HEK293 (cell line): ENCODE measurements at regions not wholly inside any gene's neighbourhood (a gene's known extent, or its start where the extent isn't known, plus 50 kb on each side); places are given as distances from the start of the nearest gene placed in this dataset.

Experiments used
- CTCF ChIA-PET: fragments of 350-600 bp; formaldehyde crosslinking; extraction: SDS; loops from one replicate; lab custom pipeline; 2021; ENCODE audit warnings: antibody characterized with exemption; lab: Yijun Ruan, JAX
- POLR2A ChIA-PET: fragments of 300-600 bp; formaldehyde crosslinking; extraction: SDS; loops from one replicate; lab custom pipeline; 2020; ENCODE audit warnings: antibody characterized with exemption, inconsistent platforms; lab: Yijun Ruan, JAX
- H3K27ac ChIP-seq: fragments of 200-500 bp; sonication (Bioruptor generic); 2 replicates; pipeline ENCODE4 v1.5.1; 2014; ENCODE audit warnings: low read depth, low read length, control low read depth, inconsistent platforms; ENCODE audit errors: extremely low read depth
- H3K36me3 ChIP-seq, 2 experiments: fragments of 200-500 bp in 1 of 2; sonication (Bioruptor generic) in 1 of 2; 1 replicate in 1 of 2; 2 replicates in 1 of 2; pipeline ENCODE4 v1.5.1; 2014 to 2017; ENCODE audit warnings: inconsistent platforms in 2 of 2, low read length in 2 of 2; ENCODE audit not compliant: control insufficient read depth in 2 of 2, insufficient read depth in 1 of 2
- H3K4me1 ChIP-seq: fragments of 200-500 bp; sonication (Bioruptor generic); 2 replicates; pipeline ENCODE4 v1.5.1; 2014; ENCODE audit warnings: mild to moderate bottlenecking, low read length, inconsistent platforms; ENCODE audit not compliant: control insufficient read depth, insufficient read depth
- H3K4me3 ChIP-seq: 2 replicates; pipeline ENCODE4 v1.5.1; 2011; ENCODE audit warnings: low read depth, mild to moderate bottlenecking, control low read depth, low read length, moderate library complexity
- H3K9me3 ChIP-seq: fragments of 200-500 bp; sonication (Bioruptor generic); 2 replicates; pipeline ENCODE4 v1.5.1; 2014; ENCODE audit warnings: low read depth, low read length, inconsistent platforms; ENCODE audit not compliant: control insufficient read depth, insufficient read depth
- GLIS2 ChIP-seq: fragments of 450-650 bp; formaldehyde crosslinking; IDR thresholded peaks from 2 replicates; pipeline ENCODE4 v1.5.1; 2016; ENCODE audit warnings: missing biosample characterization, missing genetic modification characterization
- HOXC10 ChIP-seq: sonication (generic); formaldehyde crosslinking; IDR thresholded peaks from 2 replicates; pipeline ENCODE4 v1.8.1; 2023; ENCODE audit warnings: mild to moderate bottlenecking, missing genetic modification reagents
- MEIS1 ChIP-seq: sonication (generic); formaldehyde crosslinking; IDR thresholded peaks from 2 replicates; pipeline ENCODE4 v1.8.1; 2022; ENCODE audit warnings: missing genetic modification reagents, mild to moderate bottlenecking, borderline replicate concordance
- ZBTB1 ChIP-seq: fragments of 450-650 bp; formaldehyde crosslinking; IDR thresholded peaks from 2 replicates; pipeline ENCODE4 v1.5.1; 2016; ENCODE audit warnings: missing biosample characterization, missing genetic modification characterization
- ZFHX2 ChIP-seq: fragments of 450-650 bp; formaldehyde crosslinking; conservative IDR thresholded peaks from 2 replicates; pipeline ENCODE4 v1.5.1; 2016; ENCODE audit warnings: missing biosample characterization, missing genetic modification characterization
- ZFP69B ChIP-seq: fragments of 450-650 bp; formaldehyde crosslinking; IDR thresholded peaks from 2 replicates; pipeline ENCODE4 v1.5.1; 2016; ENCODE audit warnings: missing biosample characterization, missing genetic modification characterization
- ZNF114 ChIP-seq: fragments of 450-650 bp; formaldehyde crosslinking; IDR thresholded peaks from 2 replicates; pipeline ENCODE4 v1.5.0; 2017; ENCODE audit warnings: missing biosample characterization, missing genetic modification characterization
- ZNF138 ChIP-seq: fragments of 450-650 bp; formaldehyde crosslinking; IDR thresholded peaks from 2 replicates; pipeline ENCODE4 v1.5.1; 2016; ENCODE audit warnings: missing biosample characterization, missing genetic modification characterization, borderline replicate concordance
- ZNF140 ChIP-seq: fragments of 450-650 bp; formaldehyde crosslinking; IDR thresholded peaks from 2 replicates; pipeline ENCODE4 v1.5.1; 2016; ENCODE audit warnings: missing biosample characterization, missing genetic modification characterization
- ZNF175 ChIP-seq: fragments of 450-650 bp; formaldehyde crosslinking; IDR thresholded peaks from 2 replicates; pipeline ENCODE4 v1.5.1; 2016; ENCODE audit warnings: missing biosample characterization, missing genetic modification characterization
- ZNF24 ChIP-seq: fragments of 450-650 bp; formaldehyde crosslinking; IDR thresholded peaks from 2 replicates; pipeline ENCODE4 v1.5.1; 2016; ENCODE audit warnings: missing biosample characterization, missing genetic modification characterization
- ZNF248 ChIP-seq: fragments of 450-650 bp; formaldehyde crosslinking; IDR thresholded peaks from 2 replicates; pipeline ENCODE4 v1.5.1; 2017; ENCODE audit warnings: missing biosample characterization, missing genetic modification characterization
- ZNF324 ChIP-seq: fragments of 450-650 bp; formaldehyde crosslinking; IDR thresholded peaks from 2 replicates; pipeline ENCODE4 v1.5.1; 2016; ENCODE audit warnings: missing biosample characterization, missing genetic modification characterization
- ZNF423 ChIP-seq: fragments of 450-650 bp; formaldehyde crosslinking; IDR thresholded peaks from 2 replicates; pipeline ENCODE4 v1.5.1; 2016; ENCODE audit warnings: missing biosample characterization, missing genetic modification characterization
- ZNF48 ChIP-seq: fragments of 450-650 bp; formaldehyde crosslinking; IDR thresholded peaks from 2 replicates; pipeline ENCODE4 v1.5.1; 2016; ENCODE audit warnings: missing biosample characterization, missing genetic modification characterization
- ZNF501 ChIP-seq: fragments of 450-650 bp; formaldehyde crosslinking; IDR thresholded peaks from 2 replicates; pipeline ENCODE4 v1.5.1; 2016; ENCODE audit warnings: missing biosample characterization, missing genetic modification characterization
- ZNF580 ChIP-seq: fragments of 450-650 bp; formaldehyde crosslinking; IDR thresholded peaks from 2 replicates; pipeline ENCODE4 v1.5.1; 2016; ENCODE audit warnings: missing biosample characterization, missing genetic modification characterization
- ZNF585B ChIP-seq: fragments of 450-650 bp; formaldehyde crosslinking; IDR thresholded peaks from 2 replicates; pipeline ENCODE4 v1.5.1; 2016; ENCODE audit warnings: missing biosample characterization, missing genetic modification characterization
- ZNF660 ChIP-seq: fragments of 450-650 bp; IDR thresholded peaks from 2 replicates; pipeline ENCODE4 v1.5.1; 2018; ENCODE audit warnings: missing biosample characterization, mild to moderate bottlenecking, missing genetic modification characterization
- TF ChIP-seq, protein P1 (sequence below): fragments of 450-650 bp; formaldehyde crosslinking; IDR thresholded peaks from 2 replicates; pipeline ENCODE4 v1.5.1; 2017; ENCODE audit warnings: missing biosample characterization, missing genetic modification characterization
- TF ChIP-seq, protein P2 (sequence below): fragments of 450-650 bp; IDR thresholded peaks from 2 replicates; pipeline ENCODE4 v1.5.1; 2018; ENCODE audit warnings: missing biosample characterization, missing genetic modification characterization
- TF ChIP-seq, protein P3 (sequence below): fragments of 450-650 bp; formaldehyde crosslinking; IDR thresholded peaks from 2 replicates; pipeline ENCODE4 v1.5.1; 2016; ENCODE audit warnings: missing biosample characterization, missing genetic modification characterization, borderline replicate concordance
- TF ChIP-seq, protein P4 (sequence below): fragments of 450-650 bp; formaldehyde crosslinking; IDR thresholded peaks from 2 replicates; pipeline ENCODE4 v1.5.1; 2016; ENCODE audit warnings: missing biosample characterization, missing genetic modification characterization

GRCh38 chr17:72465191-72466024, 344.6 kb downstream of the SOX9 start:
- peak overlapping the region; percentile 25; the same call in 1 of the 2 replicates for H3K27ac ChIP-seq
- H3K9me3 ChIP-seq: no peaks in the 10 kb centered on the region
- H3K4me3 ChIP-seq: peak overlapping the region; percentile 15
- H3K4me1 ChIP-seq: peaks cover 11% of the 10 kb centered on the region
- no peaks in the 10 kb centered on the region for H3K36me3 ChIP-seq
- ChIA-PET CTCF (interaction anchor here (0.6 to 2.6 kb wide), 3 partner anchors 92 to 1811 kb away, joined by 4 to 7 read pairs (median 4); no protein-coding TSS in a partner anchor), POLR2A (interaction anchor here (3.4 kb wide), 1 partner anchor 344 kb away, joined by 16 read pairs; the partner anchor contains the start of gene SOX9)
- TF ChIP-seq ZNF140 (tag by site-specific recombination): no peak
- TF ChIP-seq ZNF48: no peak
- TF ChIP-seq ZBTB1 (tag by site-specific recombination): no peak
- peak; percentile 93 for TF ChIP-seq ZNF423
- TF ChIP-seq MEIS1 (CRISPR knock-in tag): no peak
- no peak for TF ChIP-seq ZNF585B (tag by site-specific recombination)
- no peak for TF ChIP-seq ZNF501
- TF ChIP-seq GLIS2 (tag by site-specific recombination): peak; percentile 59; the same call in 1 of the 2 replicates
- TF ChIP-seq ZNF580: no peak
- no peak for TF ChIP-seq ZNF248
- TF ChIP-seq ZFHX2 (tag by site-specific recombination): no peak
- TF ChIP-seq, protein P1, sequence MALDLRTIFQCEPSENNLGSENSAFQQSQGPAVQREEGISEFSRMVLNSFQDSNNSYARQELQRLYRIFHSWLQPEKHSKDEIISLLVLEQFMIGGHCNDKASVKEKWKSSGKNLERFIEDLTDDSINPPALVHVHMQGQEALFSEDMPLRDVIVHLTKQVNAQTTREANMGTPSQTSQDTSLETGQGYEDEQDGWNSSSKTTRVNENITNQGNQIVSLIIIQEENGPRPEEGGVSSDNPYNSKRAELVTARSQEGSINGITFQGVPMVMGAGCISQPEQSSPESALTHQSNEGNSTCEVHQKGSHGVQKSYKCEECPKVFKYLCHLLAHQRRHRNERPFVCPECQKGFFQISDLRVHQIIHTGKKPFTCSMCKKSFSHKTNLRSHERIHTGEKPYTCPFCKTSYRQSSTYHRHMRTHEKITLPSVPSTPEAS (tag by site-specific recombination): peak; percentile 72
- TF ChIP-seq ZNF660: no peak
- TF ChIP-seq, protein P2, sequence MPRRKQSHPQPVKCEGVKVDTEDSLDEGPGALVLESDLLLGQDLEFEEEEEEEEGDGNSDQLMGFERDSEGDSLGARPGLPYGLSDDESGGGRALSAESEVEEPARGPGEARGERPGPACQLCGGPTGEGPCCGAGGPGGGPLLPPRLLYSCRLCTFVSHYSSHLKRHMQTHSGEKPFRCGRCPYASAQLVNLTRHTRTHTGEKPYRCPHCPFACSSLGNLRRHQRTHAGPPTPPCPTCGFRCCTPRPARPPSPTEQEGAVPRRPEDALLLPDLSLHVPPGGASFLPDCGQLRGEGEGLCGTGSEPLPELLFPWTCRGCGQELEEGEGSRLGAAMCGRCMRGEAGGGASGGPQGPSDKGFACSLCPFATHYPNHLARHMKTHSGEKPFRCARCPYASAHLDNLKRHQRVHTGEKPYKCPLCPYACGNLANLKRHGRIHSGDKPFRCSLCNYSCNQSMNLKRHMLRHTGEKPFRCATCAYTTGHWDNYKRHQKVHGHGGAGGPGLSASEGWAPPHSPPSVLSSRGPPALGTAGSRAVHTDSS (tag by site-specific recombination): no peak
- TF ChIP-seq ZNF114 (tag by site-specific recombination): no peak
- TF ChIP-seq, protein P3, sequence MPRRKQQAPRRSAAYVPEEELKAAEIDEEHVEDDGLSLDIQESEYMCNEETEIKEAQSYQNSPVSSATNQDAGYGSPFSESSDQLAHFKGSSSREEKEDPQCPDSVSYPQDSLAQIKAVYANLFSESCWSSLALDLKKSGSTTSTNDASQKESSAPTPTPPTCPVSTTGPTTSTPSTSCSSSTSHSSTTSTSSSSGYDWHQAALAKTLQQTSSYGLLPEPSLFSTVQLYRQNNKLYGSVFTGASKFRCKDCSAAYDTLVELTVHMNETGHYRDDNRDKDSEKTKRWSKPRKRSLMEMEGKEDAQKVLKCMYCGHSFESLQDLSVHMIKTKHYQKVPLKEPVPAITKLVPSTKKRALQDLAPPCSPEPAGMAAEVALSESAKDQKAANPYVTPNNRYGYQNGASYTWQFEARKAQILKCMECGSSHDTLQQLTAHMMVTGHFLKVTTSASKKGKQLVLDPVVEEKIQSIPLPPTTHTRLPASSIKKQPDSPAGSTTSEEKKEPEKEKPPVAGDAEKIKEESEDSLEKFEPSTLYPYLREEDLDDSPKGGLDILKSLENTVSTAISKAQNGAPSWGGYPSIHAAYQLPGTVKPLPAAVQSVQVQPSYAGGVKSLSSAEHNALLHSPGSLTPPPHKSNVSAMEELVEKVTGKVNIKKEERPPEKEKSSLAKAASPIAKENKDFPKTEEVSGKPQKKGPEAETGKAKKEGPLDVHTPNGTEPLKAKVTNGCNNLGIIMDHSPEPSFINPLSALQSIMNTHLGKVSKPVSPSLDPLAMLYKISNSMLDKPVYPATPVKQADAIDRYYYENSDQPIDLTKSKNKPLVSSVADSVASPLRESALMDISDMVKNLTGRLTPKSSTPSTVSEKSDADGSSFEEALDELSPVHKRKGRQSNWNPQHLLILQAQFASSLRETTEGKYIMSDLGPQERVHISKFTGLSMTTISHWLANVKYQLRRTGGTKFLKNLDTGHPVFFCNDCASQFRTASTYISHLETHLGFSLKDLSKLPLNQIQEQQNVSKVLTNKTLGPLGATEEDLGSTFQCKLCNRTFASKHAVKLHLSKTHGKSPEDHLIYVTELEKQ (tag by site-specific recombination): peak; percentile 47; the same call in 1 of the 2 replicates
- TF ChIP-seq ZNF138: no peak
- TF ChIP-seq, protein P4, sequence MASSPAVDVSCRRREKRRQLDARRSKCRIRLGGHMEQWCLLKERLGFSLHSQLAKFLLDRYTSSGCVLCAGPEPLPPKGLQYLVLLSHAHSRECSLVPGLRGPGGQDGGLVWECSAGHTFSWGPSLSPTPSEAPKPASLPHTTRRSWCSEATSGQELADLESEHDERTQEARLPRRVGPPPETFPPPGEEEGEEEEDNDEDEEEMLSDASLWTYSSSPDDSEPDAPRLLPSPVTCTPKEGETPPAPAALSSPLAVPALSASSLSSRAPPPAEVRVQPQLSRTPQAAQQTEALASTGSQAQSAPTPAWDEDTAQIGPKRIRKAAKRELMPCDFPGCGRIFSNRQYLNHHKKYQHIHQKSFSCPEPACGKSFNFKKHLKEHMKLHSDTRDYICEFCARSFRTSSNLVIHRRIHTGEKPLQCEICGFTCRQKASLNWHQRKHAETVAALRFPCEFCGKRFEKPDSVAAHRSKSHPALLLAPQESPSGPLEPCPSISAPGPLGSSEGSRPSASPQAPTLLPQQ (tag by site-specific recombination): no peak
- no peak for TF ChIP-seq ZNF175 (tag by site-specific recombination)
- TF ChIP-seq ZNF24 (tag by site-specific recombination): peak; percentile 71
- peak; percentile 67; the same call in 1 of the 2 replicates for TF ChIP-seq ZNF324
- no peak for TF ChIP-seq HOXC10 (CRISPR knock-in tag)
- TF ChIP-seq ZFP69B (tag by site-specific recombination): no peak
